KMS-11 (cell line): ENCODE measurements at regions not wholly inside any gene's neighbourhood (a gene's known extent, or its start where the extent isn't known, plus 50 kb on each side); places are given as distances from the start of the nearest gene placed in this dataset.

ENCODE experiments used
- H2AFZ ChIP-seq: fragments of 200-600 bp; sonication (generic); 2 replicates; pipeline ENCODE4 v1.6.1; 2016; ENCODE audit warnings: antibody characterized with exemption, mixed run types, low read depth
- H3K27ac ChIP-seq: fragments of 200-600 bp; sonication (generic); 2 replicates; pipeline ENCODE4 v1.6.1; 2016; ENCODE audit warnings: mild to moderate bottlenecking, mixed run types
- H3K27me3 ChIP-seq: fragments of 200-600 bp; sonication (generic); 2 replicates; pipeline ENCODE4 v1.6.1; 2017; ENCODE audit warnings: mild to moderate bottlenecking, low read depth, mixed run types, moderate library complexity; ENCODE audit not compliant: insufficient read depth
- H3K36me3 ChIP-seq: fragments of 200-600 bp; sonication (generic); 2 replicates; pipeline ENCODE4 v1.6.1; 2017; ENCODE audit warnings: mild to moderate bottlenecking, mixed run types; ENCODE audit not compliant: insufficient read depth
- H3K4me1 ChIP-seq: fragments of 200-600 bp; sonication (generic); 2 replicates; pipeline ENCODE4 v1.6.1; 2016; ENCODE audit warnings: mild to moderate bottlenecking, low read depth, mixed run types; ENCODE audit not compliant: poor library complexity, severe bottlenecking
- H3K4me2 ChIP-seq: fragments of 200-600 bp; sonication (generic); 2 replicates; pipeline ENCODE4 v1.7.0; 2016; ENCODE audit warnings: mild to moderate bottlenecking, mixed run types
- H3K4me3 ChIP-seq: fragments of 200-600 bp; sonication (generic); IDR thresholded peaks from 2 replicates; pipeline ENCODE4 v1.6.1; 2017; ENCODE audit warnings: low read depth, low read length, mixed read lengths; ENCODE audit not compliant: insufficient read depth
- H3K79me2 ChIP-seq: fragments of 200-600 bp; sonication (generic); 2 replicates; pipeline ENCODE4 v1.6.1; 2016; ENCODE audit warnings: low read depth, mixed run types; ENCODE audit not compliant: insufficient read depth
- H3K9ac ChIP-seq: fragments of 200-600 bp; sonication (generic); 2 replicates; pipeline ENCODE4 v1.6.1; 2016; ENCODE audit warnings: mild to moderate bottlenecking, mixed run types
- H4K20me1 ChIP-seq: fragments of 200-600 bp; sonication (generic); 2 replicates; pipeline ENCODE4 v1.6.1; 2016; ENCODE audit warnings: mild to moderate bottlenecking, mixed run types; ENCODE audit not compliant: insufficient read depth
- TF ChIP-seq, protein P1 (sequence below): fragments of 200-600 bp; sonication (generic); conservative IDR thresholded peaks from 2 replicates; pipeline ENCODE4 v1.6.1; 2017; ENCODE audit warnings: low read depth, mild to moderate bottlenecking, antibody characterized with exemption, low read length, moderate library complexity, mixed read lengths

DNA sequence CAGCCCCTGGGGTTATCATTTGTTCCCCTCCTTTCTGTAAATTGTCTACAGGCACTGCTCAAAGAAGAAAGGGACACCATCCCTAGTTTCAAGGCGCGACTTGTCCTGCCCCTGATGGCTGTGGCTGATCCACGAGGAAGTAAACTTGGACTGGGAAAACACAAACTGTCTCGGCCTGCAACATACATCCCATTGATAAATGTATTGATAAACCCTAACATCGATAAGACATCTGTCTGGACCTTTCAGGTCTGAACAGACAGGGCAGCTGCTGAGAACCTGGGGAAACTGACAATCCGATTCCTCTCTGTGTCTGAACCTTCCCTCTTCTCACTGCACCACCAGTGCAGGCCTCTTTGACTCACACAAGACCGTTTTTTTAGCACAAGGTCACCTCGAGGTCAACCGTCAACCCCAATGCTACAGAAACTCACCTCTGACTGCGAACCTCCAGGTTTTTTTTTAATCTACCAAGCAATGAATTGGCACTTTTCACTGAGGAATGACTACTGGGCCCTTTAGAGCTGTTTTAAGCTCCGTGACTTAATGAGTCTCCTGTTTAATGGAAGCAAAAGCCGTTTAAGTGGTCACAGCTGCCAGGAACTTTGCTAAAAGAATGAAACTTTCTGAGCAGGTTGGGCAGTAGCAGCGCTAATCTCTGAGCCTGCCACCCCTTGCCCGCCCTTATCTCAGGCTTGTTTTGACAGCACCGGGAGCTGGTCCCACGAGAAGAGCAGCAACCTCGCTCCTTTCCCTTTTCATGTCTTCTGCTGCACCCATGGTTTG is 203.8 kb upstream of the TMEM45B start:
- no peaks in the 10 kb centered on the region for H3K27me3 ChIP-seq
- TF ChIP-seq, protein P1, sequence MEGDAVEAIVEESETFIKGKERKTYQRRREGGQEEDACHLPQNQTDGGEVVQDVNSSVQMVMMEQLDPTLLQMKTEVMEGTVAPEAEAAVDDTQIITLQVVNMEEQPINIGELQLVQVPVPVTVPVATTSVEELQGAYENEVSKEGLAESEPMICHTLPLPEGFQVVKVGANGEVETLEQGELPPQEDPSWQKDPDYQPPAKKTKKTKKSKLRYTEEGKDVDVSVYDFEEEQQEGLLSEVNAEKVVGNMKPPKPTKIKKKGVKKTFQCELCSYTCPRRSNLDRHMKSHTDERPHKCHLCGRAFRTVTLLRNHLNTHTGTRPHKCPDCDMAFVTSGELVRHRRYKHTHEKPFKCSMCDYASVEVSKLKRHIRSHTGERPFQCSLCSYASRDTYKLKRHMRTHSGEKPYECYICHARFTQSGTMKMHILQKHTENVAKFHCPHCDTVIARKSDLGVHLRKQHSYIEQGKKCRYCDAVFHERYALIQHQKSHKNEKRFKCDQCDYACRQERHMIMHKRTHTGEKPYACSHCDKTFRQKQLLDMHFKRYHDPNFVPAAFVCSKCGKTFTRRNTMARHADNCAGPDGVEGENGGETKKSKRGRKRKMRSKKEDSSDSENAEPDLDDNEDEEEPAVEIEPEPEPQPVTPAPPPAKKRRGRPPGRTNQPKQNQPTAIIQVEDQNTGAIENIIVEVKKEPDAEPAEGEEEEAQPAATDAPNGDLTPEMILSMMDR, result no peak
- no peak overlapping the region for H2AFZ ChIP-seq
- no peak overlapping the region for H3K27ac ChIP-seq
- H3K4me3 ChIP-seq, result no peak overlapping the region
- no peak overlapping the region for H3K4me2 ChIP-seq
- no peaks in the 10 kb centered on the region for H3K4me1 ChIP-seq
- no peak overlapping the region for H3K9ac ChIP-seq
- no peaks in the 10 kb centered on the region for H3K36me3 ChIP-seq
- no peaks in the 10 kb centered on the region for H3K79me2 ChIP-seq
- no peaks in the 10 kb centered on the region for H4K20me1 ChIP-seq

DNA sequence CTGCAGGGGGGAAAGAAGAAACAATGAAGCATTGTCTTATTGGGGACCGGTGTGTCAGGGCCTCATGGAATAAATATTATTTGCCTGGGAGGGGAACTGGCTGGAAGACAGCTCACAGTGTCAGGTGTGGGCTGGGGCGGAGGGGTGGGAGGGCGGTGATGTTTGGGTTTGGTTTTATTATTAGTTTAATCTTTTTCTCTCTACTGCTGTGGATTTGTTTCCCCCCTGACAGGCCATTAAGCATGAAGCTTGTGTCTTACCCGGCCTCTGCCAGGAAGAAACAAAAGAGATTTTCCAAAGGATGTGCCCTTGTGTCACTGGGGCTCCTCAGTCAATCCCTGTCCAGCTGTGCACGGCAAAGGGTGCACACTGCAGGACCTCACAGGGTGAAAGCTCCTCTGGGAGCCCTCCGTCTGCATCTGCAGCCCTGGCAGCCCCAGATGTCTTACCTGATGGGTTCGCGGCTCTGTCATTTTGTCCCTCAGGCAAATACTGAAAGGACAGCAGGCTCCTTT is 203.1 kb upstream of the TMEM45B start:
- Histone ChIP-seq H2AFZ (no peak overlapping the region), H3K4me3 (no peak overlapping the region), H3K9ac (no peak overlapping the region), H3K4me2 (no peak overlapping the region), H3K79me2 (no peaks in the 10 kb centered on the region), H3K4me1 (no peaks in the 10 kb centered on the region), H3K27me3 (no peaks in the 10 kb centered on the region), H3K27ac (no peak overlapping the region), H4K20me1 (no peaks in the 10 kb centered on the region), H3K36me3 (no peaks in the 10 kb centered on the region)
- TF ChIP-seq, protein P1, result no peak

DNA sequence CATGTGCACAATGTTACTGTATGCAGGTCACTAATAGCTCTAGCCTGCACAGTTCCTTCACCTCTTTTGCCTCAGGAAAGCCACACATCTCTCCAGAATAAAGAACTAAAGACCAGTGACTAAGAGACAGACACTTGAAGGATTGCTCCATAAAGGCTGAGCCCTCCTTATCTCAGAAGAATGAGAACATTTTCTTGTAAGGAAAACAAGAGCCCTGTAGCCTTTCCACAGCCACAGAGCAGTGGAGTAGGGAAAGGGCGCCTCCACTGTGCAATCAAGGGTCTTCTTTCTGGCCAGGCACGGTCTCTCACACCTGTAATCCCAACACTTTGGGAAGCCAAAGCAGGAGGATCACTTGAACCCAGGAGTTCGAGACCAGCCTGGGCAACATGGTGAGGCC is 202.6 kb upstream of the TMEM45B start:
- Histone ChIP-seq H3K4me3 (no peak overlapping the region), H3K79me2 (no peaks in the 10 kb centered on the region), H3K36me3 (no peaks in the 10 kb centered on the region), H3K4me2 (no peak overlapping the region), H3K4me1 (no peaks in the 10 kb centered on the region), H3K9ac (no peak overlapping the region), H3K27me3 (no peaks in the 10 kb centered on the region), H4K20me1 (no peaks in the 10 kb centered on the region), H2AFZ (no peak overlapping the region), H3K27ac (no peak overlapping the region)
- TF ChIP-seq, protein P1, result no peak

DNA sequence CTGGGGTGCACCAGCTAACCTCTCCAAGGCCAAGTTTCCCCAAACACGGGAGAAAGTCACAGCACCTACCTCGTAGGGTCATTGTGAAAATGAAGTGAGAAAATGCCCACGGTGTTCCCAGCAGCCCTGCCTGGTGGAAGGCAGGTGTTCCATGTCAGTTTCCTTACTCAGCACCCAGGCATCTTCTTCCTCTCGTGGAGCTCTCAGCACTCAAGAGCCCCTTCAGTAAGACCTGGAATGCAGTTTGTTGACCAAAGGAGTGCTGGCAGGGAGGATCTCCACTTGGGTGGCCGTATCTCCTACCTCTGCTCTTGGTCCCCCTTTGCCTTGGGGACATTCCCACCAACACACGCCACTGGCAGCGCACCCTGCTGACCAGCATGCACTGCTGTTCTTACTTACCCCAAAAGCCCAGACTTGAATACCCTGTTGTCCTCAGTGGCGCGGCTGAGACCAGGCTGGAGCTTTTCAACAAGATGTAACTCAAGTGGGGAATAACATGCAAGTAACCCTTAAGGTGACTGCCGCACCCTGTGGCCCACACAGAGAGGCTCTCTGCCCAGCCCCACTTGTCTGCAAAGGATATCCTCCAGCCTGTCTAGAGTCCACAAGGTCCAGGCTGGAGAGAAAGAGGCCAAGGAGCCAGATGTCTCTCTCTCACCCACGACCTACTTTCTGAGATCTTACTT is 201.2 kb upstream of the TMEM45B start:
- Histone ChIP-seq H3K36me3 (no peaks in the 10 kb centered on the region), H4K20me1 (no peaks in the 10 kb centered on the region), H3K27me3 (no peaks in the 10 kb centered on the region), H3K4me2 (no peak overlapping the region), H3K9ac (no peak overlapping the region), H3K79me2 (no peaks in the 10 kb centered on the region), H3K27ac (no peak overlapping the region), H3K4me3 (no peak overlapping the region), H3K4me1 (no peaks in the 10 kb centered on the region), H2AFZ (no peak overlapping the region)
- TF ChIP-seq, protein P1, result no peak
